Endothelial cell of umbilical vein (primary cell): ENCODE measurements at regions not wholly inside any gene's neighbourhood (a gene's known extent, or its start where the extent isn't known, plus 50 kb on each side); places are given as distances from the start of the nearest gene placed in this dataset.

ENCODE experiments used
- EZH2 ChIP-seq: IDR thresholded peaks from 2 replicates; pipeline ENCODE4 v1.6.1; 2012; ENCODE audit warnings: borderline replicate concordance, low read depth, mild to moderate bottlenecking, moderate library complexity, low read length, inconsistent platforms; ENCODE audit not compliant: severe bottlenecking
- FOS ChIP-seq: IDR thresholded peaks from 2 replicates; pipeline ENCODE4 v1.6.1; 2011; ENCODE audit warnings: mild to moderate bottlenecking, low read length, moderate library complexity, borderline replicate concordance; ENCODE audit not compliant: insufficient read depth
- GATA2 ChIP-seq: IDR thresholded peaks from 2 replicates; pipeline ENCODE4 v1.7.0; 2011; ENCODE audit warnings: low read depth, mild to moderate bottlenecking, moderate library complexity, mixed read lengths, low read length; ENCODE audit not compliant: insufficient read length, insufficient read depth
- JUN ChIP-seq: IDR thresholded peaks from 2 replicates; pipeline ENCODE4 v1.6.1; 2011; ENCODE audit warnings: borderline replicate concordance, low read depth; ENCODE audit not compliant: insufficient read length, insufficient read depth
- MYC ChIP-seq: IDR thresholded peaks from one replicate; pipeline ENCODE4 v1.6.1; 2011; ENCODE audit warnings: mild to moderate bottlenecking, low read depth, low read length
- POLR2A ChIP-seq: IDR thresholded peaks from 2 replicates; pipeline ENCODE4 v1.6.1; 2012; ENCODE audit warnings: low read depth, mild to moderate bottlenecking, control low read depth, low read length
- POLR2AphosphoS5 ChIP-seq: IDR thresholded peaks from 2 replicates; pipeline ENCODE4 v1.6.1; 2012; ENCODE audit warnings: low read depth, mild to moderate bottlenecking, control low read depth, low read length, moderate library complexity; ENCODE audit not compliant: insufficient read depth
- TF ChIP-seq, protein P1 (sequence below), 2 donors: IDR thresholded peaks; 1 replicate in 1 of 2; 2 replicates in 1 of 2; pipeline ENCODE4 v1.5.1; 2011; ENCODE audit warnings: low read length in 2 of 2, mild to moderate bottlenecking in 2 of 2, moderate library complexity in 2 of 2, control low read depth in 1 of 2, inconsistent platforms in 1 of 2, low read depth in 1 of 2; ENCODE audit not compliant: insufficient read depth in 1 of 2; ENCODE audit errors: extremely low read depth in 1 of 2
- TF ChIP-seq, protein P2 (sequence below): IDR thresholded peaks from 2 replicates; pipeline ENCODE4 v1.6.1; 2011; ENCODE audit not compliant: insufficient read depth, insufficient read length

DNA sequence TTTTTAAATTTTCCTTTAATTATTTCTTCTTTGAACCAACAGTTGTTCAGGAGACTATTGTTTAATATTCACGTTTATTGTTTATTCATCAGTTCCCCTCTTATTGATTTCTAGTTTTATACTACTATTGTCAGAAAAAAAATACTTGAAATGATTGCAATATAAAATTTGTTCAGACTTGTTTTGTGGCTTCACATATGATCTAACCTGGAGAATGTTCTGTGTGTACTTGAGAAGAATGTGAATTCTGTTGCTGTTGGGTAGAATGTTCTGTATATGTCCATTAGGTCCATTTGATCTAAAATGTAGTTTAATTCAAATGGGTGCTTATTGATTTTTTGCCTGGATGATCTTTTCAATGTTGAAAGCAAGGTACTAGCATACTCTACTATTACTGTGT is 408.7 kb upstream of the RIOK2 start:
- TF ChIP-seq POLR2AphosphoS5 (no peak), POLR2A (no peak), MYC (no peak), EZH2 (no peak), JUN (no peak), FOS (no peak), GATA2 (no peak)
- TF ChIP-seq, protein P1, sequence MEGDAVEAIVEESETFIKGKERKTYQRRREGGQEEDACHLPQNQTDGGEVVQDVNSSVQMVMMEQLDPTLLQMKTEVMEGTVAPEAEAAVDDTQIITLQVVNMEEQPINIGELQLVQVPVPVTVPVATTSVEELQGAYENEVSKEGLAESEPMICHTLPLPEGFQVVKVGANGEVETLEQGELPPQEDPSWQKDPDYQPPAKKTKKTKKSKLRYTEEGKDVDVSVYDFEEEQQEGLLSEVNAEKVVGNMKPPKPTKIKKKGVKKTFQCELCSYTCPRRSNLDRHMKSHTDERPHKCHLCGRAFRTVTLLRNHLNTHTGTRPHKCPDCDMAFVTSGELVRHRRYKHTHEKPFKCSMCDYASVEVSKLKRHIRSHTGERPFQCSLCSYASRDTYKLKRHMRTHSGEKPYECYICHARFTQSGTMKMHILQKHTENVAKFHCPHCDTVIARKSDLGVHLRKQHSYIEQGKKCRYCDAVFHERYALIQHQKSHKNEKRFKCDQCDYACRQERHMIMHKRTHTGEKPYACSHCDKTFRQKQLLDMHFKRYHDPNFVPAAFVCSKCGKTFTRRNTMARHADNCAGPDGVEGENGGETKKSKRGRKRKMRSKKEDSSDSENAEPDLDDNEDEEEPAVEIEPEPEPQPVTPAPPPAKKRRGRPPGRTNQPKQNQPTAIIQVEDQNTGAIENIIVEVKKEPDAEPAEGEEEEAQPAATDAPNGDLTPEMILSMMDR (IDR thresholded peaks at IDR 0.05; ENCODE audit: extremely low read depth in 1 of 2, insufficient read depth in 1 of 2, low read depth in 1 of 2, low read length in 2 of 2), result no peak
- TF ChIP-seq, protein P2, sequence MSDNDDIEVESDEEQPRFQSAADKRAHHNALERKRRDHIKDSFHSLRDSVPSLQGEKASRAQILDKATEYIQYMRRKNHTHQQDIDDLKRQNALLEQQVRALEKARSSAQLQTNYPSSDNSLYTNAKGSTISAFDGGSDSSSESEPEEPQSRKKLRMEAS, result no peak
